NCI-H2029 treated with DMSO at 0.1 percent for 48 hours (cell line): ENCODE measurements at regions not wholly inside any gene's neighbourhood (a gene's known extent, or its start where the extent isn't known, plus 50 kb on each side); places are given as distances from the start of the nearest gene placed in this dataset.

Experiments used
- DNase-seq: peaks from one replicate; lab custom pipeline; 2025; lab: John Stamatoyannopoulos, UW

GRCh38 chr12:105954951-105955931 is 183.5 kb downstream of the NUAK1 start:
- no peak for DNase-seq

- no peak for DNase-seq
Measured at GRCh38 chr12:105955976-105956375, 182.8 kb downstream of the NUAK1 start.

GRCh38 chr12:105956662-105957457 is 181.9 kb downstream of the NUAK1 start:
- DNase-seq = no peak

- peak; percentile 90 for DNase-seq
Measured at GRCh38 chr12:105960319-105961083, 178.3 kb downstream of the NUAK1 start.

GRCh38 chr12:105961821-105962671 is 176.7 kb downstream of the NUAK1 start:
- DNase-seq = no peak

- no peak for DNase-seq
Measured at GRCh38 chr12:105967038-105967776, 171.5 kb downstream of the NUAK1 start.

- no peak for DNase-seq
Measured at GRCh38 chr12:105968025-105968424, 170.7 kb downstream of the NUAK1 start.

GRCh38 chr12:105970885-105971284 is 167.9 kb downstream of the NUAK1 start:
- no peak for DNase-seq

- DNase-seq = no peak
Measured at GRCh38 chr12:105974738-105975137, 164.0 kb downstream of the NUAK1 start.

GRCh38 chr12:105975351-105975750 is 163.4 kb downstream of the NUAK1 start:
- DNase-seq = no peak

GRCh38 chr12:105977236-105977635 is 161.5 kb downstream of the NUAK1 start:
- DNase-seq = no peak

- DNase-seq = no peak
Measured at GRCh38 chr12:105977652-105978051, 161.1 kb downstream of the NUAK1 start.

GRCh38 chr12:105978276-105978675 is 160.5 kb downstream of the NUAK1 start:
- no peak for DNase-seq

- DNase-seq = no peak
Measured at GRCh38 chr12:105978686-105979085, 160.1 kb downstream of the NUAK1 start.

GRCh38 chr12:105980085-105980484 is 158.7 kb downstream of the NUAK1 start:
- DNase-seq = no peak

GRCh38 chr12:105980533-105980932 is 158.2 kb downstream of the NUAK1 start:
- no peak for DNase-seq

- DNase-seq = peak; percentile 45
Measured at GRCh38 chr12:105982022-105982421, 156.7 kb downstream of the NUAK1 start.

- no peak for DNase-seq
Measured at GRCh38 chr12:105983622-105984320, 155.0 kb downstream of the NUAK1 start.

- DNase-seq = no peak
Measured at GRCh38 chr12:105985383-105985782, 153.4 kb downstream of the NUAK1 start.
